Endodermal cell (in vitro differentiated cells): ENCODE measurements at regions not wholly inside any gene's neighbourhood (a gene's known extent, or its start where the extent isn't known, plus 50 kb on each side); places are given as distances from the start of the nearest gene placed in this dataset.

ENCODE experiments used
- DNase-seq: peaks from one replicate; pipeline ENCODE4 v3.0.0-alpha.2; 2017
- H3K27ac ChIP-seq: 2 replicates; pipeline ENCODE4 v1.5.1; 2013; ENCODE audit warnings: mild to moderate bottlenecking, low read depth, low read length, moderate library complexity
- H3K27me3 ChIP-seq: 2 replicates; pipeline ENCODE4 v1.6.1; 2013; ENCODE audit warnings: mild to moderate bottlenecking, low read length, moderate library complexity; ENCODE audit not compliant: insufficient read depth, control insufficient read depth, poor library complexity, severe bottlenecking
- H3K36me3 ChIP-seq: 2 replicates; pipeline ENCODE4 v1.7.0; 2013; ENCODE audit warnings: mild to moderate bottlenecking, low read length, moderate library complexity; ENCODE audit not compliant: control insufficient read depth, insufficient read depth
- H3K4me1 ChIP-seq: one replicate; pipeline ENCODE4 v1.7.0; 2013; ENCODE audit warnings: low read length; ENCODE audit not compliant: control insufficient read depth, insufficient read depth
- H3K4me3 ChIP-seq: 2 replicates; pipeline ENCODE4 v1.5.1; 2013; ENCODE audit warnings: mild to moderate bottlenecking, low read length, moderate library complexity
- H3K9ac ChIP-seq: 2 replicates; pipeline ENCODE4 v1.6.1; 2013; ENCODE audit warnings: mild to moderate bottlenecking, low read length, moderate library complexity; ENCODE audit not compliant: poor library complexity, severe bottlenecking; ENCODE audit errors: extremely low read depth
- H3K9me3 ChIP-seq: 2 replicates; pipeline ENCODE4 v1.6.1; 2013; ENCODE audit warnings: mild to moderate bottlenecking, low read length, moderate library complexity; ENCODE audit not compliant: control insufficient read depth
- H3K27ac Mint-ChIP-seq: 2 replicates; pipeline ENCODE4 v1.8.0; 2020; ENCODE audit warnings: mixed read lengths
- H3K27me3 Mint-ChIP-seq: 2 replicates; pipeline ENCODE4 v1.8.0; 2021; ENCODE audit warnings: mild to moderate bottlenecking, mixed read lengths; ENCODE audit not compliant: insufficient read depth
- H3K36me3 Mint-ChIP-seq: 2 replicates; pipeline ENCODE4 v1.8.0; 2020; ENCODE audit warnings: low read depth, mixed read lengths
- H3K4me1 Mint-ChIP-seq: 2 replicates; pipeline ENCODE4 v1.8.0; 2020; ENCODE audit warnings: mixed read lengths
- H3K4me3 Mint-ChIP-seq: 2 replicates; pipeline ENCODE4 v1.8.0; 2020; ENCODE audit warnings: mild to moderate bottlenecking, moderate library complexity, mixed read lengths
- H3K9me3 Mint-ChIP-seq: 2 replicates; pipeline ENCODE4 v1.8.0; 2020; ENCODE audit warnings: mild to moderate bottlenecking, mixed read lengths
- WGBS, 2 experiments: methylation state at CpG; one replicate each; pipeline versions ENCODE4 v1.1.5 to v1.1.7; 2013; ENCODE audit warnings: missing lambda C conversion rate in 2 of 2, mixed read lengths in 1 of 2; ENCODE audit not compliant: insufficient coverage in 1 of 2, insufficient read length in 1 of 2; 5-methylcytosine and 5-hydroxymethylcytosine counted together
- TF ChIP-seq, protein P1 (sequence below): fragments of 200-600 bp; sonication (generic); conservative IDR thresholded peaks from 2 replicates; pipeline ENCODE4 v1.5.0; 2021; ENCODE audit warnings: antibody characterized with exemption, mild to moderate bottlenecking

- Mint-ChIP-seq H3K9me3 (no peaks in the 10 kb centered on the region), H3K27ac (no peak overlapping the region), H3K27me3 (peaks cover 5% of the 10 kb centered on the region), H3K4me3 (no peak overlapping the region), H3K4me1 (peaks cover 6% of the 10 kb centered on the region), H3K36me3 (no peaks in the 10 kb centered on the region)
- Histone ChIP-seq H3K27me3 (no peaks in the 10 kb centered on the region), H3K4me3 (no peak overlapping the region), H3K36me3 (no peaks in the 10 kb centered on the region), H3K9ac (no peak overlapping the region), H3K4me1 (no peaks in the 10 kb centered on the region), H3K9me3 (no peaks in the 10 kb centered on the region), H3K27ac (no peak overlapping the region)
- TF ChIP-seq, protein P1, sequence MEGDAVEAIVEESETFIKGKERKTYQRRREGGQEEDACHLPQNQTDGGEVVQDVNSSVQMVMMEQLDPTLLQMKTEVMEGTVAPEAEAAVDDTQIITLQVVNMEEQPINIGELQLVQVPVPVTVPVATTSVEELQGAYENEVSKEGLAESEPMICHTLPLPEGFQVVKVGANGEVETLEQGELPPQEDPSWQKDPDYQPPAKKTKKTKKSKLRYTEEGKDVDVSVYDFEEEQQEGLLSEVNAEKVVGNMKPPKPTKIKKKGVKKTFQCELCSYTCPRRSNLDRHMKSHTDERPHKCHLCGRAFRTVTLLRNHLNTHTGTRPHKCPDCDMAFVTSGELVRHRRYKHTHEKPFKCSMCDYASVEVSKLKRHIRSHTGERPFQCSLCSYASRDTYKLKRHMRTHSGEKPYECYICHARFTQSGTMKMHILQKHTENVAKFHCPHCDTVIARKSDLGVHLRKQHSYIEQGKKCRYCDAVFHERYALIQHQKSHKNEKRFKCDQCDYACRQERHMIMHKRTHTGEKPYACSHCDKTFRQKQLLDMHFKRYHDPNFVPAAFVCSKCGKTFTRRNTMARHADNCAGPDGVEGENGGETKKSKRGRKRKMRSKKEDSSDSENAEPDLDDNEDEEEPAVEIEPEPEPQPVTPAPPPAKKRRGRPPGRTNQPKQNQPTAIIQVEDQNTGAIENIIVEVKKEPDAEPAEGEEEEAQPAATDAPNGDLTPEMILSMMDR: no peak
- 72 to 90% methylated on average over 6 to 7 of the region's 7 CpGs for WGBS, 2 experiments
- no peak for DNase-seq
These were observed 160.2 kb upstream of the IGFBP7 start for GRCh38 chr4:57270346-57270745.

- Mint-ChIP-seq H3K36me3 (no peaks in the 10 kb centered on the region), H3K27me3 (peaks cover 3% of the 10 kb centered on the region), H3K4me3 (no peak overlapping the region), H3K4me1 (peaks cover 6% of the 10 kb centered on the region), H3K27ac (no peak overlapping the region), H3K9me3 (no peaks in the 10 kb centered on the region)
- Histone ChIP-seq H3K9ac (no peak overlapping the region), H3K9me3 (no peaks in the 10 kb centered on the region), H3K27ac (no peak overlapping the region), H3K4me1 (no peaks in the 10 kb centered on the region), H3K4me3 (no peak overlapping the region), H3K36me3 (no peaks in the 10 kb centered on the region), H3K27me3 (no peaks in the 10 kb centered on the region)
- 57 to 63% methylated on average over 1 to 6 of the region's 6 CpGs for WGBS, 2 experiments
- TF ChIP-seq, protein P1: peak; percentile 35
- DNase-seq: peak; percentile 79
These were observed 155.8 kb upstream of the IGFBP7 start for GRCh38 chr4:57265831-57266582.

- Mint-ChIP-seq H3K36me3 (no peaks in the 10 kb centered on the region), H3K27ac (no peak overlapping the region), H3K4me3 (no peak overlapping the region), H3K9me3 (no peaks in the 10 kb centered on the region), H3K27me3 (peaks cover 2% of the 10 kb centered on the region), H3K4me1 (peaks cover 8% of the 10 kb centered on the region)
- no peaks in the 10 kb centered on the region for H3K36me3 ChIP-seq
- no peak overlapping the region for H3K9ac ChIP-seq
- H3K27ac ChIP-seq: no peak overlapping the region
- TF ChIP-seq, protein P1: no peak
- H3K9me3 ChIP-seq: no peaks in the 10 kb centered on the region
- no peaks in the 10 kb centered on the region for H3K4me1 ChIP-seq
- no peaks in the 10 kb centered on the region for H3K27me3 ChIP-seq
- no peak for DNase-seq
- H3K4me3 ChIP-seq: no peak overlapping the region
These were observed 144.6 kb upstream of the IGFBP7 start for GRCh38 chr4:57254754-57255153.
